GM10266 (cell line): ENCODE measurements at regions not wholly inside any gene's neighbourhood (a gene's known extent, or its start where the extent isn't known, plus 50 kb on each side); places are given as distances from the start of the nearest gene placed in this dataset.

Experiments
- DNase-seq: peaks from one replicate; pipeline ENCODE4 v3.0.0; 2012; ENCODE audit errors: extremely low spot score
- CTCF ChIP-seq: IDR thresholded peaks from 2 replicates; pipeline ENCODE4 v1.5.1; 2012; ENCODE audit warnings: mild to moderate bottlenecking, low read depth; ENCODE audit not compliant: control insufficient read depth, insufficient read depth; ENCODE audit errors: missing control alignments

GRCh38 chr10:8575620-8576019 lies 521.1 kb downstream of the GATA3 start:
- DNase-seq = no peak
- TF ChIP-seq CTCF = no peak

DNA sequence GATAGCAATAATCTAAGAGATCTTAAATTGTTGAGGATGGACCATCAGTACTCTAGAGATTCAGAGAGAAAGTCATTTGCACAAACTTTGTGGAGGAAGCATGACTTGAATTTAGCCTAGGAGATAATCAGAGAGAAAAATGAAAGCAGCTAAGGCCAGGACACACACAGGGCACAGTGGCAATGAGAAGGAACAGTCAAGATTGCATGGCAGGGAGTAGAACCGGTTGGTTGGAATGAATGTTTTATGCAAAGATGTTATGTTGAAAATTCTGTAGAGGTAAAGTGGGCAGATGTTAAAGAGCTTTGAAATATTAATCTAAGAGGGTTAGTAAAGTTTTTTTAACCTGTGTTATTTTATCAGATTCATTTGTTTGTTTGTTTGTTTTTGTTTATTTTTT lies 521.8 kb downstream of the GATA3 start:
- no peak for TF ChIP-seq CTCF
- no peak for DNase-seq

DNA sequence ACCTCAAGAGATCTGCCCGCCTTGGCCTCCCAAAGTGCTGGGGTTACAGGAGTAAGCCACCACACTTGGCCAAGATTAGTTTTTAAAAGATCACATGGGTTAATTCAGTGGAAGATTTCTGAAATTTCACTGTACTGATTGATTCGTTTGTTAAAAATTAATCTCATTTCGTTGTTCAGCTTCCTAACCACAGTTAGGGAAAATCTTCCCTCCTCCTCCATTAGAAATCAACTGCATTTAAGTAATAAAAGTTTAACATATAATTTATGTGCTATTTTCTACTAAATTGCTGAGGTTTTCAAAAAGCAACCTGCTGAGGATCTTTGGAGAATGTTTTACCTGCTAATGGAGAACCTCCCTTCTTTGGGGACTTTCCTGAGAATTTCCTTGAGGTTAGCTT lies 522.4 kb downstream of the GATA3 start:
- no peak for DNase-seq
- TF ChIP-seq CTCF = no peak

DNA sequence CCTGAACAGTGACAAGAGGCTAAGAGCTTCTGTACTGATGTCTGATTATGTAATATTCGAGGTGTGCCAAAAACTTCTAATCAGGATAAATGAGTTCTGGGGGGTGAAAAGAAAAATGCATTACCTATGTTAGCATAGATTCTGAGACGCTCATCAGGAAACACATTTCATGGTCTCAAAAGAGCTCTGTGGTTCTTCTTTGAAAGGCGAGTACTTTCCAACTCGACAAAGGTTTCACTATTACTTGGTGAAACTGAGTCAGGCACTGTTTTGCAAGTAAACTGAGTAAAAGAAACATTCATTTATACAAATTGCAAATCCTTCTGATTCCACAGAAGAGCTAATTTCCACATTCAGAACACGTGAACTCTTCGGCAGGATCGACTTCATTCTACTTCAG lies 523.2 kb downstream of the GATA3 start:
- DNase-seq = no peak
- TF ChIP-seq CTCF = no peak

DNA sequence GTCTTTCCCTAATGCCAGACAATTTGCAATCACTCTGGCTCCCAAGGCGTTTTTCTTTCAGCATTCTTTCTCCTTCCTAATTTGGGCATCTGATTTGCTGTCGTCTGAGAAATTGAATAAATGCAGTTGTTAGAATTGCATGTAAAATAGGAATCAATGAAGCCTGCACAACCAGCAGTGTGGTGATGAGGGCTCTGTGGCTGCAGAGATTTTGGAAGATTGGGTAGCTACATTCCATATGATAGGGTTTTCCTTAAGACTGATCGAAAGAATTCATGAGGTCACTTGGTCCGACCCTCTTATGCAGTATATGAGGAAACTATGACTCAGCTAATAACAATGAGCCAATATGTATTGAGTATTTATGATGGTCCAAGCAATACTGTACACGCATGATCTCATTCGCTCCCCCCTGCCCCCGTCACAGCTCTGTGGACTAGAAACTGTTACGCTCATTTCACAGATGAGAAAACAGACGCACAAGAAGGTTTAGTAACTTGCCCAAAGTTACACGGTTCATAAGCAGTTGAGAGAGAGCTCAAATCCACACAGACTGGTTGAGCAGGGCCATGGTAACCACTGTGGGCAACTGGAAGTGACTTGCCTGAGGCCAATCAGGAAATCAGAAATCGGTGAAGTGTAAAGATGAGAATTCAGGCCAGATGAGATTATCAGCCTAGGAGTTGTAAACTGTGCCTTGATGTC lies 527.2 kb downstream of the GATA3 start:
- TF ChIP-seq CTCF = no peak
- DNase-seq = no peak

GRCh38 chr10:8583096-8583495 lies 528.6 kb downstream of the GATA3 start:
- no peak for TF ChIP-seq CTCF
- DNase-seq = no peak

DNA sequence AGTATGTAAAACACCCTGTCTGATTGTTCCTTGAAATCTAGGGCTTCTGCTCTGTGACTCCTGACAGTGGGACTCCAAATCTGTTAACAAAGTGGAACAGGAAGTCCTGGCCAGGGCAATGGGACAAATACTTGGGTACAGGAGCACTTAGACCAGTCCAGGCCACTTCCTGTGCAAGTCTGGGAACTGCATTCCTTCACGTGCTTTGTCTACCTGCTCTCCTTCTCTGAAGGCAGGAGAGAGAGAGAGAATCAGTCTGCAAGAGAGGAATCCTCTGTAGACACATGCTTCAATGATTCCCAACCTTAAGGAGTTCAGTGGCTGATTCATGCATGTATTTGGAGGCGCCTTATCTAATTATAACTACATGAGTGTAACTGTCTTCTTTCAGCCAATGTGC lies 530.2 kb downstream of the GATA3 start:
- DNase-seq = no peak
- TF ChIP-seq CTCF = no peak
